Limb (tissue), 2 donors: ENCODE measurements at regions not wholly inside any gene's neighbourhood (a gene's known extent, or its start where the extent isn't known, plus 50 kb on each side); places are given as distances from the start of the nearest gene placed in this dataset.
"Not testable (repeated sequence)": the region's sequence is repeated elsewhere in the genome, so short reads cannot be mapped to it uniquely, and the experiment has no call there.

Experiments used
- DNase-seq, 2 donors: peaks; one replicate each; pipeline ENCODE4 v3.0.0-alpha.2; 2016; ENCODE audit errors: extremely low spot score in 2 of 2

- DNase-seq = no peak
These were observed 578.2 kb downstream of the MEI4 start for GRCh38 chr6:78231002-78231401.

- no peak for DNase-seq
These were observed 590.7 kb downstream of the MEI4 start for GRCh38 chr6:78243519-78243918.

GRCh38 chr6:78251931-78252330 lies 599.1 kb downstream of the MEI4 start:
- DNase-seq = no peak

GRCh38 chr6:78253618-78254017 lies 600.8 kb downstream of the MEI4 start:
- no peak for DNase-seq

GRCh38 chr6:78259935-78260334 lies 607.1 kb downstream of the MEI4 start:
- no peak for DNase-seq

- not testable (repeated sequence) for DNase-seq
These were observed 606.9 kb upstream of the IRAK1BP1 start for GRCh38 chr6:78260427-78260826.

GRCh38 chr6:78268591-78269452 lies 598.5 kb upstream of the IRAK1BP1 start:
- DNase-seq = no peak

- DNase-seq = no peak
These were observed 566.5 kb upstream of the IRAK1BP1 start for GRCh38 chr6:78300885-78301284.

- no peak for DNase-seq
These were observed 564.9 kb upstream of the IRAK1BP1 start for GRCh38 chr6:78302411-78302810.

GRCh38 chr6:78308025-78308424 lies 559.3 kb upstream of the IRAK1BP1 start:
- DNase-seq = no peak

GRCh38 chr6:78322068-78322845 lies 545.1 kb upstream of the IRAK1BP1 start:
- DNase-seq = no peak

- DNase-seq = no peak
These were observed 543.1 kb upstream of the IRAK1BP1 start for GRCh38 chr6:78324213-78324612.

- DNase-seq = no peak
These were observed 526.6 kb upstream of the IRAK1BP1 start for GRCh38 chr6:78340755-78341154.

GRCh38 chr6:78345882-78346281 lies 521.5 kb upstream of the IRAK1BP1 start:
- DNase-seq = no peak

GRCh38 chr6:78347191-78347916 lies 520.0 kb upstream of the IRAK1BP1 start:
- DNase-seq = no peak

GRCh38 chr6:78353040-78353439 lies 514.3 kb upstream of the IRAK1BP1 start:
- DNase-seq = no peak

- DNase-seq = no peak
These were observed 503.7 kb upstream of the IRAK1BP1 start for GRCh38 chr6:78363688-78364087.

GRCh38 chr6:78365473-78365872 lies 501.9 kb upstream of the IRAK1BP1 start:
- DNase-seq = no peak

- no peak for DNase-seq
These were observed 490.3 kb upstream of the IRAK1BP1 start for GRCh38 chr6:78377056-78377455.

- DNase-seq = no peak
These were observed 487.4 kb upstream of the IRAK1BP1 start for GRCh38 chr6:78379982-78380381.

- DNase-seq = no peak
These were observed 486.8 kb upstream of the IRAK1BP1 start for GRCh38 chr6:78380541-78380940.

- DNase-seq = no peak
These were observed 483.4 kb upstream of the IRAK1BP1 start for GRCh38 chr6:78383968-78384367.
